Liver (tissue), 8 donors: ENCODE measurements at regions not wholly inside any gene's neighbourhood (a gene's known extent, or its start where the extent isn't known, plus 50 kb on each side); places are given as distances from the start of the nearest gene placed in this dataset.

Experiments used
- DNase-seq: peaks from one replicate; pipeline ENCODE4 v3.0.0-alpha.2; 2017; ENCODE audit warnings: low spot score
- H3K27ac ChIP-seq, 2 donors: one replicate each; pipeline ENCODE4 v1.7.0; 2013; ENCODE audit warnings: inconsistent platforms in 2 of 2, low read length in 2 of 2, control low read depth in 1 of 2, low read depth in 1 of 2, mild to moderate bottlenecking in 1 of 2
- H3K27me3 ChIP-seq, 4 donors: one replicate each; pipeline versions ENCODE4 v1.6.1 to v1.7.0; 2013; ENCODE audit warnings: low read length in 3 of 4, inconsistent platforms in 1 of 4, mild to moderate bottlenecking in 1 of 4, moderate library complexity in 1 of 4; ENCODE audit not compliant: control insufficient read depth in 4 of 4, insufficient read depth in 4 of 4
- H3K36me3 ChIP-seq, 4 donors: one replicate each; pipeline versions ENCODE4 v1.6.1 to v1.7.0; 2013; ENCODE audit warnings: low read length in 3 of 4, mild to moderate bottlenecking in 3 of 4, low read depth in 1 of 4, moderate library complexity in 1 of 4; ENCODE audit not compliant: control insufficient read depth in 4 of 4, insufficient read depth in 3 of 4
- H3K4me1 ChIP-seq, 4 donors: one replicate each; pipeline versions ENCODE4 v1.6.1 to v1.7.0; 2013; ENCODE audit warnings: low read length in 3 of 4, mild to moderate bottlenecking in 3 of 4, moderate library complexity in 1 of 4; ENCODE audit not compliant: control insufficient read depth in 4 of 4, insufficient read depth in 4 of 4
- H3K4me3 ChIP-seq, 3 donors: one replicate each; pipeline versions ENCODE4 v1.6.1 to v1.7.0; 2013; ENCODE audit warnings: low read length in 3 of 3, control low read depth in 1 of 3, low read depth in 1 of 3, mild to moderate bottlenecking in 1 of 3
- H3K9ac ChIP-seq, 2 donors: one replicate each; pipeline ENCODE4 v1.7.0; 2013; ENCODE audit warnings: low read length in 2 of 2, mild to moderate bottlenecking in 2 of 2, moderate library complexity in 2 of 2, control low read depth in 1 of 2, low read depth in 1 of 2
- H3K9me3 ChIP-seq, 4 donors: one replicate each; pipeline versions ENCODE4 v1.6.1 to v1.7.0; 2013; ENCODE audit warnings: low read length in 3 of 4; ENCODE audit not compliant: control insufficient read depth in 4 of 4
- ATF3 ChIP-seq: IDR thresholded peaks from 2 replicates; pipeline ENCODE4 v1.6.1; 2016; ENCODE audit warnings: antibody characterized with exemption
- CTCF ChIP-seq: fragments of 150-350 bp; IDR thresholded peaks from 2 replicates; pipeline ENCODE4 v1.5.1; 2017; ENCODE audit warnings: improper control_type of control experiment, low read depth, low read length; ENCODE audit not compliant: missing input control
- EGR1 ChIP-seq, 2 donors: IDR thresholded peaks; 2 replicates each; pipeline ENCODE4 v1.6.1; 2016 to 2018; ENCODE audit warnings: antibody characterized with exemption in 2 of 2, low read depth in 2 of 2
- FOXA1 ChIP-seq: IDR thresholded peaks from 2 replicates; pipeline ENCODE4 v1.6.1; 2016; ENCODE audit warnings: antibody characterized with exemption
- FOXA2 ChIP-seq: IDR thresholded peaks from 2 replicates; pipeline ENCODE4 v1.6.1; 2016; ENCODE audit warnings: antibody characterized with exemption
- GABPA ChIP-seq, 2 donors: IDR thresholded peaks in 1 of 2; conservative IDR thresholded peaks in 1 of 2; 2 replicates each; pipeline ENCODE4 v1.6.1; 2016; ENCODE audit warnings: antibody characterized with exemption in 2 of 2, mild to moderate bottlenecking in 1 of 2, moderate library complexity in 1 of 2
- HNF4A ChIP-seq, 2 donors: conservative IDR thresholded peaks; 2 replicates each; pipeline ENCODE4 v1.6.1; 2016; ENCODE audit warnings: antibody characterized with exemption in 2 of 2, mild to moderate bottlenecking in 2 of 2
- HNF4G ChIP-seq: IDR thresholded peaks from 2 replicates; pipeline ENCODE4 v1.6.1; 2016; ENCODE audit warnings: antibody characterized with exemption
- JUND ChIP-seq, 2 donors: IDR thresholded peaks; 2 replicates each; pipeline ENCODE4 v1.6.1; 2016; ENCODE audit warnings: antibody characterized with exemption in 2 of 2
- NR2F2 ChIP-seq: IDR thresholded peaks from 2 replicates; pipeline ENCODE4 v1.6.1; 2016; ENCODE audit warnings: antibody characterized with exemption
- RAD21 ChIP-seq, 2 donors: IDR thresholded peaks; 2 replicates each; pipeline ENCODE4 v1.6.1; 2016; ENCODE audit warnings: antibody characterized with exemption in 2 of 2, mild to moderate bottlenecking in 2 of 2
- RXRA ChIP-seq, 2 donors: IDR thresholded peaks; 2 replicates each; pipeline ENCODE4 v1.6.1; 2017 to 2018; ENCODE audit warnings: antibody characterized with exemption in 2 of 2, mild to moderate bottlenecking in 1 of 2
- SP1 ChIP-seq: IDR thresholded peaks from 2 replicates; pipeline ENCODE4 v1.6.1; 2018; ENCODE audit warnings: antibody characterized with exemption, mild to moderate bottlenecking
- TAF1 ChIP-seq: conservative IDR thresholded peaks from 2 replicates; pipeline ENCODE4 v1.6.1; 2016; ENCODE audit warnings: antibody characterized with exemption, mild to moderate bottlenecking
- YY1 ChIP-seq: IDR thresholded peaks from 2 replicates; pipeline ENCODE4 v1.6.1; 2016; ENCODE audit warnings: antibody characterized with exemption, mild to moderate bottlenecking
- ZBTB33 ChIP-seq: IDR thresholded peaks from 2 replicates; pipeline ENCODE4 v1.6.1; 2016; ENCODE audit warnings: antibody characterized with exemption
- WGBS: extraction: QIAGEN DNeasy Blood & Tissue Kit; methylation state at CpG from one replicate; pipeline ENCODE4 v1.1.7; 2013; 5-methylcytosine and 5-hydroxymethylcytosine counted together
- TF ChIP-seq, protein P1 (sequence below): IDR thresholded peaks from 2 replicates; pipeline ENCODE4 v1.6.1; 2016; ENCODE audit warnings: antibody characterized with exemption
- TF ChIP-seq, protein P2 (sequence below): IDR thresholded peaks from 2 replicates; pipeline ENCODE4 v1.6.1; 2016; ENCODE audit warnings: antibody characterized with exemption, mild to moderate bottlenecking
- donor health status: healthy.
- donor health status: healthy.
- donor health status: healthy.
- donor health status: healthy.
- donor health status: healthy.

DNA sequence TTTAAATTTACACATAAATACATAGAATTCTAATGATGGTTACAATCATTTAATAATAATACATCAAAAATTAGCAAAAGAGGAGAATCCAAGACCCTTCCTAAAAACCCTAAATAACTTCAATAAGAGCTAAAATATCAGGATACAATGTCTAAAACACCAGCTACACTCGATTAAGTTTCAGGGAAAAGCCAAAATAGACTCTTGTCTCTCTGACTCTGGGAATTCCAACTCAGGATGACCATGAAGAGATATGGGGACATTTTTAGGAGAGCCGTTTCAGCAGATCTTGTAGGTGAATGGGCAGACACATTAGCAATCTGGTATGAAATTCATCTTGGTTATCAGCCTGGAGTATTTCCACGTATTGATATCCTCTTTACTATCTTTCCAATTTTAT lies 193.3 kb upstream of the NR3C1 start:
- H3K4me3 ChIP-seq: no peak overlapping the region
- WGBS: 91% methylated on average over 3 of the region's 3 CpGs
- no peak for DNase-seq
- no peaks in the 10 kb centered on the region for H3K36me3 ChIP-seq
- H3K4me1 ChIP-seq: peaks cover 7 to 35% (median 22%) of the 10 kb centered on the region in 4 donors
- H3K9ac ChIP-seq: no peak overlapping the region
- H3K27ac ChIP-seq: no peak overlapping the region
- no peaks in the 10 kb centered on the region for H3K9me3 ChIP-seq
- no peak for TF ChIP-seq ATF3
- TF ChIP-seq TAF1: no peak
- TF ChIP-seq NR2F2: no peak
- TF ChIP-seq RAD21 (IDR thresholded peaks at IDR 0.05): no peak
- no peak for TF ChIP-seq EGR1 (IDR thresholded peaks at IDR 0.05; ENCODE audit: low read depth in 2 of 2)
- TF ChIP-seq, protein P1, sequence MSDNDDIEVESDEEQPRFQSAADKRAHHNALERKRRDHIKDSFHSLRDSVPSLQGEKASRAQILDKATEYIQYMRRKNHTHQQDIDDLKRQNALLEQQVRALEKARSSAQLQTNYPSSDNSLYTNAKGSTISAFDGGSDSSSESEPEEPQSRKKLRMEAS: no peak
- TF ChIP-seq ZBTB33: no peak
- no peak for TF ChIP-seq YY1
- TF ChIP-seq HNF4A (conservative IDR thresholded peaks at IDR 0.05): no peak
- TF ChIP-seq SP1: no peak
- TF ChIP-seq, protein P2, sequence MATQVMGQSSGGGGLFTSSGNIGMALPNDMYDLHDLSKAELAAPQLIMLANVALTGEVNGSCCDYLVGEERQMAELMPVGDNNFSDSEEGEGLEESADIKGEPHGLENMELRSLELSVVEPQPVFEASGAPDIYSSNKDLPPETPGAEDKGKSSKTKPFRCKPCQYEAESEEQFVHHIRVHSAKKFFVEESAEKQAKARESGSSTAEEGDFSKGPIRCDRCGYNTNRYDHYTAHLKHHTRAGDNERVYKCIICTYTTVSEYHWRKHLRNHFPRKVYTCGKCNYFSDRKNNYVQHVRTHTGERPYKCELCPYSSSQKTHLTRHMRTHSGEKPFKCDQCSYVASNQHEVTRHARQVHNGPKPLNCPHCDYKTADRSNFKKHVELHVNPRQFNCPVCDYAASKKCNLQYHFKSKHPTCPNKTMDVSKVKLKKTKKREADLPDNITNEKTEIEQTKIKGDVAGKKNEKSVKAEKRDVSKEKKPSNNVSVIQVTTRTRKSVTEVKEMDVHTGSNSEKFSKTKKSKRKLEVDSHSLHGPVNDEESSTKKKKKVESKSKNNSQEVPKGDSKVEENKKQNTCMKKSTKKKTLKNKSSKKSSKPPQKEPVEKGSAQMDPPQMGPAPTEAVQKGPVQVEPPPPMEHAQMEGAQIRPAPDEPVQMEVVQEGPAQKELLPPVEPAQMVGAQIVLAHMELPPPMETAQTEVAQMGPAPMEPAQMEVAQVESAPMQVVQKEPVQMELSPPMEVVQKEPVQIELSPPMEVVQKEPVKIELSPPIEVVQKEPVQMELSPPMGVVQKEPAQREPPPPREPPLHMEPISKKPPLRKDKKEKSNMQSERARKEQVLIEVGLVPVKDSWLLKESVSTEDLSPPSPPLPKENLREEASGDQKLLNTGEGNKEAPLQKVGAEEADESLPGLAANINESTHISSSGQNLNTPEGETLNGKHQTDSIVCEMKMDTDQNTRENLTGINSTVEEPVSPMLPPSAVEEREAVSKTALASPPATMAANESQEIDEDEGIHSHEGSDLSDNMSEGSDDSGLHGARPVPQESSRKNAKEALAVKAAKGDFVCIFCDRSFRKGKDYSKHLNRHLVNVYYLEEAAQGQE: no peak
- TF ChIP-seq FOXA2: no peak
- TF ChIP-seq CTCF: no peak
- TF ChIP-seq RXRA (IDR thresholded peaks at IDR 0.05): no peak
- TF ChIP-seq GABPA (IDR thresholded peaks at IDR 0.05 in 1 of 2, conservative IDR thresholded peaks at IDR 0.05 in 1 of 2): no peak
- no peak for TF ChIP-seq HNF4G
- TF ChIP-seq JUND (IDR thresholded peaks at IDR 0.05): no peak
- TF ChIP-seq FOXA1: no peak
- H3K27me3 ChIP-seq: no peaks in the 10 kb centered on the region
